ENCODE measurements at regions not wholly inside any gene's neighbourhood (a gene's known extent, or its start where the extent isn't known, plus 50 kb on each side); places are given as distances from the start of the nearest gene placed in this dataset.

GRCh38 chr20:39298571-39299506 lies 336.7 kb downstream of the DHX35 start:
- no peak for DNase-seq
- Histone ChIP-seq H3K36me3 (ENCODE audit: control insufficient read depth in 4 of 4, insufficient read depth in 4 of 4, low read length in 3 of 4) (no peaks in the 10 kb centered on the region), H3K4me1 (ENCODE audit: control extremely low read depth in 1 of 4, control insufficient read depth in 4 of 4, insufficient read depth in 4 of 4, low read length in 3 of 4) (no peaks in the 10 kb centered on the region), H3K4me3 (ENCODE audit: control insufficient read depth in 1 of 7, extremely low read depth in 1 of 7, insufficient read depth in 4 of 7, low read depth in 2 of 7, low read length in 6 of 7) (no peak overlapping the region), H3K27ac (ENCODE audit: insufficient read depth in 1 of 2, low read depth in 1 of 2, low read length in 2 of 2, poor library complexity in 1 of 2, severe bottlenecking in 2 of 2) (no peak overlapping the region), H3K9me3 (ENCODE audit: control extremely low read depth in 1 of 5, control insufficient read depth in 4 of 5, insufficient read depth in 2 of 5, low read depth in 1 of 5, low read length in 4 of 5) (no peaks in the 10 kb centered on the region), H3K27me3 (replicated peaks in 2 of 5; ENCODE audit: control insufficient read depth in 4 of 5, insufficient read depth in 5 of 5, low read length in 4 of 5) (peaks cover 0 to 5% (median 0%) of the 10 kb centered on the region in 5 experiments)
- whole genome bisulfite sequencing (ENCODE audit: insufficient coverage) = 73% methylated on average over 8 of the region's 12 CpGs
- ChIA-PET POLR2A (no interaction called here), CTCF (no interaction called here)

- no peak overlapping the region for H3K27ac ChIP-seq (ENCODE audit: insufficient read depth in 1 of 2, low read depth in 1 of 2, low read length in 2 of 2, poor library complexity in 1 of 2, severe bottlenecking in 2 of 2)
- POLR2A ChIA-PET = no interaction called here
- CTCF ChIA-PET = no interaction called here
- no peaks in the 10 kb centered on the region for H3K4me1 ChIP-seq (ENCODE audit: control extremely low read depth in 1 of 4, control insufficient read depth in 4 of 4, insufficient read depth in 4 of 4, low read length in 3 of 4)
- H3K9me3 ChIP-seq (ENCODE audit: control extremely low read depth in 1 of 5, control insufficient read depth in 4 of 5, insufficient read depth in 2 of 5, low read depth in 1 of 5, low read length in 4 of 5) = no peaks in the 10 kb centered on the region
- DNase-seq = no peak
- H3K36me3 ChIP-seq (ENCODE audit: control insufficient read depth in 4 of 4, insufficient read depth in 4 of 4, low read length in 3 of 4) = no peaks in the 10 kb centered on the region
- no peak overlapping the region for H3K4me3 ChIP-seq (ENCODE audit: control insufficient read depth in 1 of 7, extremely low read depth in 1 of 7, insufficient read depth in 4 of 7, low read depth in 2 of 7, low read length in 6 of 7)
- 86% methylated on average over 13 of the region's 14 CpGs for WGBS (ENCODE audit: insufficient coverage)
- peaks cover 0 to 5% (median 0%) of the 10 kb centered on the region in 5 experiments for H3K27me3 ChIP-seq (replicated peaks in 2 of 5; ENCODE audit: control insufficient read depth in 4 of 5, insufficient read depth in 5 of 5, low read length in 4 of 5)
Measured at GRCh38 chr20:39298121-39298520, 336.0 kb downstream of the DHX35 start.

- no peak overlapping the region for H3K4me3 ChIP-seq (ENCODE audit: control insufficient read depth in 1 of 7, extremely low read depth in 1 of 7, insufficient read depth in 4 of 7, low read depth in 2 of 7, low read length in 6 of 7)
- POLR2A ChIA-PET = no interaction called here
Measured at GRCh38 chr20:39295301-39295700, 333.2 kb downstream of the DHX35 start.

GRCh38 chr20:39294137-39294725 lies 332.1 kb downstream of the DHX35 start:
- no peak overlapping the region for H3K4me3 ChIP-seq (ENCODE audit: control insufficient read depth in 1 of 7, extremely low read depth in 1 of 7, insufficient read depth in 4 of 7, low read depth in 2 of 7, low read length in 6 of 7)
- H3K4me1 ChIP-seq (ENCODE audit: control extremely low read depth in 1 of 4, control insufficient read depth in 4 of 4, insufficient read depth in 4 of 4, low read length in 3 of 4) = no peaks in the 10 kb centered on the region
- peaks cover 0 to 3% (median 0%) of the 10 kb centered on the region in 5 experiments for H3K9me3 ChIP-seq (ENCODE audit: control extremely low read depth in 1 of 5, control insufficient read depth in 4 of 5, insufficient read depth in 2 of 5, low read depth in 1 of 5, low read length in 4 of 5)
- H3K36me3 ChIP-seq (ENCODE audit: control insufficient read depth in 4 of 4, insufficient read depth in 4 of 4, low read length in 3 of 4) = no peaks in the 10 kb centered on the region
- no peak overlapping the region for H3K27ac ChIP-seq (ENCODE audit: insufficient read depth in 1 of 2, low read depth in 1 of 2, low read length in 2 of 2, poor library complexity in 1 of 2, severe bottlenecking in 2 of 2)
- ChIA-PET POLR2A (no interaction called here), CTCF (no interaction called here)
- H3K27me3 ChIP-seq (replicated peaks in 2 of 5; ENCODE audit: control insufficient read depth in 4 of 5, insufficient read depth in 5 of 5, low read length in 4 of 5) = peaks cover 0 to 5% (median 0%) of the 10 kb centered on the region in 5 experiments
- WGBS (ENCODE audit: insufficient coverage) = 100% methylated on average over 1 of the region's 2 CpGs
- no peak for DNase-seq

More at GRCh38 chr20:39295301-39295700, 333.2 kb downstream of the DHX35 start:
- Histone ChIP-seq H3K36me3 (ENCODE audit: control insufficient read depth in 4 of 4, insufficient read depth in 4 of 4, low read length in 3 of 4) (no peaks in the 10 kb centered on the region), H3K27me3 (replicated peaks in 2 of 5; ENCODE audit: control insufficient read depth in 4 of 5, insufficient read depth in 5 of 5, low read length in 4 of 5) (peaks cover 0 to 5% (median 0%) of the 10 kb centered on the region in 5 experiments), H3K4me1 (ENCODE audit: control extremely low read depth in 1 of 4, control insufficient read depth in 4 of 4, insufficient read depth in 4 of 4, low read length in 3 of 4) (no peaks in the 10 kb centered on the region), H3K9me3 (ENCODE audit: control extremely low read depth in 1 of 5, control insufficient read depth in 4 of 5, insufficient read depth in 2 of 5, low read depth in 1 of 5, low read length in 4 of 5) (peaks cover 0 to 3% (median 0%) of the 10 kb centered on the region in 5 experiments), H3K27ac (ENCODE audit: insufficient read depth in 1 of 2, low read depth in 1 of 2, low read length in 2 of 2, poor library complexity in 1 of 2, severe bottlenecking in 2 of 2) (no peak overlapping the region)
- 94% methylated on average over 2 of the region's 4 CpGs for WGBS (ENCODE audit: insufficient coverage)
- CTCF ChIA-PET = no interaction called here
- no peak for DNase-seq

- CTCF ChIA-PET = no interaction called here
- Histone ChIP-seq H3K27me3 (replicated peaks in 2 of 5; ENCODE audit: control insufficient read depth in 4 of 5, insufficient read depth in 5 of 5, low read length in 4 of 5) (peaks cover 0 to 2% (median 0%) of the 10 kb centered on the region in 5 experiments), H3K4me3 (ENCODE audit: control insufficient read depth in 1 of 7, extremely low read depth in 1 of 7, insufficient read depth in 4 of 7, low read depth in 2 of 7, low read length in 6 of 7) (no peak overlapping the region), H3K4me1 (ENCODE audit: control extremely low read depth in 1 of 4, control insufficient read depth in 4 of 4, insufficient read depth in 4 of 4, low read length in 3 of 4) (no peaks in the 10 kb centered on the region), H3K36me3 (ENCODE audit: control insufficient read depth in 4 of 4, insufficient read depth in 4 of 4, low read length in 3 of 4) (no peaks in the 10 kb centered on the region), H3K27ac (ENCODE audit: insufficient read depth in 1 of 2, low read depth in 1 of 2, low read length in 2 of 2, poor library complexity in 1 of 2, severe bottlenecking in 2 of 2) (no peak overlapping the region), H3K9me3 (ENCODE audit: control extremely low read depth in 1 of 5, control insufficient read depth in 4 of 5, insufficient read depth in 2 of 5, low read depth in 1 of 5, low read length in 4 of 5) (peaks cover 0 to 8% (median 0%) of the 10 kb centered on the region in 5 experiments)
- POLR2A ChIA-PET = interaction anchor here (0.6 kb wide), 1 partner anchor 389 kb away, joined by 3 read pairs; no protein-coding TSS in a partner anchor
- 91% methylated on average over 2 of the region's 3 CpGs for WGBS (ENCODE audit: insufficient coverage)
- no peak for DNase-seq
Measured at GRCh38 chr20:39292193-39292736, 330.1 kb downstream of the DHX35 start.

- Histone ChIP-seq H3K27ac (ENCODE audit: insufficient read depth in 1 of 2, low read depth in 1 of 2, low read length in 2 of 2, poor library complexity in 1 of 2, severe bottlenecking in 2 of 2) (no peak overlapping the region), H3K27me3 (replicated peaks in 2 of 5; ENCODE audit: control insufficient read depth in 4 of 5, insufficient read depth in 5 of 5, low read length in 4 of 5) (peaks cover 0 to 2% (median 0%) of the 10 kb centered on the region in 5 experiments), H3K36me3 (ENCODE audit: control insufficient read depth in 4 of 4, insufficient read depth in 4 of 4, low read length in 3 of 4) (no peaks in the 10 kb centered on the region), H3K9me3 (ENCODE audit: control extremely low read depth in 1 of 5, control insufficient read depth in 4 of 5, insufficient read depth in 2 of 5, low read depth in 1 of 5, low read length in 4 of 5) (peaks cover 0 to 9% (median 0%) of the 10 kb centered on the region in 5 experiments), H3K4me1 (ENCODE audit: control extremely low read depth in 1 of 4, control insufficient read depth in 4 of 4, insufficient read depth in 4 of 4, low read length in 3 of 4) (no peaks in the 10 kb centered on the region), H3K4me3 (ENCODE audit: control insufficient read depth in 1 of 7, extremely low read depth in 1 of 7, insufficient read depth in 4 of 7, low read depth in 2 of 7, low read length in 6 of 7) (no peak overlapping the region)
- POLR2A ChIA-PET = no interaction called here
- CTCF ChIA-PET = no interaction called here
- no peak for DNase-seq
- 60% methylated on average over 5 of the region's 5 CpGs for WGBS (ENCODE audit: insufficient coverage)
Measured at GRCh38 chr20:39291301-39291700, 329.2 kb downstream of the DHX35 start.

GRCh38 chr20:39290575-39290974 lies 328.4 kb downstream of the DHX35 start:
- ChIA-PET CTCF (no interaction called here), POLR2A (no interaction called here)
- no peak overlapping the region for H3K27ac ChIP-seq (ENCODE audit: insufficient read depth in 1 of 2, low read depth in 1 of 2, low read length in 2 of 2, poor library complexity in 1 of 2, severe bottlenecking in 2 of 2)
- peaks cover 0 to 9% (median 0%) of the 10 kb centered on the region in 5 experiments for H3K9me3 ChIP-seq (ENCODE audit: control extremely low read depth in 1 of 5, control insufficient read depth in 4 of 5, insufficient read depth in 2 of 5, low read depth in 1 of 5, low read length in 4 of 5)
- H3K27me3 ChIP-seq (replicated peaks in 2 of 5; ENCODE audit: control insufficient read depth in 4 of 5, insufficient read depth in 5 of 5, low read length in 4 of 5) = peaks cover 0 to 6% (median 0%) of the 10 kb centered on the region in 5 experiments
- no peak for DNase-seq
- H3K36me3 ChIP-seq (ENCODE audit: control insufficient read depth in 4 of 4, insufficient read depth in 4 of 4, low read length in 3 of 4) = no peaks in the 10 kb centered on the region
- no peak overlapping the region for H3K4me3 ChIP-seq (ENCODE audit: control insufficient read depth in 1 of 7, extremely low read depth in 1 of 7, insufficient read depth in 4 of 7, low read depth in 2 of 7, low read length in 6 of 7)
- no peaks in the 10 kb centered on the region for H3K4me1 ChIP-seq (ENCODE audit: control extremely low read depth in 1 of 4, control insufficient read depth in 4 of 4, insufficient read depth in 4 of 4, low read length in 3 of 4)

Measured in common myeloid progenitor, CD34-positive (primary cell).